ENCODE measurements at regions not wholly inside any gene's neighbourhood (a gene's known extent, or its start where the extent isn't known, plus 50 kb on each side); places are given as distances from the start of the nearest gene placed in this dataset.

- Histone ChIP-seq H3K36me3 (no peaks in the 10 kb centered on the region), H3K27ac (no peak overlapping the region), H3K4me1 (no peaks in the 10 kb centered on the region), H3K27me3 (no peaks in the 10 kb centered on the region), H3K4me3 (no peak overlapping the region), H3K9me3 (peaks cover 0 to 13% (median under 1%) of the 10 kb centered on the region in 4 donors)
- ATAC-seq (ENCODE audit: low FRiP score in 2 of 2) (no peak), DNase-seq (no peak)
- TF ChIP-seq POLR2AphosphoS5 (IDR thresholded peaks at IDR 0.05), result no peak
- no peak for TF ChIP-seq EP300 (IDR thresholded peaks at IDR 0.05)
- TF ChIP-seq, protein P1, sequence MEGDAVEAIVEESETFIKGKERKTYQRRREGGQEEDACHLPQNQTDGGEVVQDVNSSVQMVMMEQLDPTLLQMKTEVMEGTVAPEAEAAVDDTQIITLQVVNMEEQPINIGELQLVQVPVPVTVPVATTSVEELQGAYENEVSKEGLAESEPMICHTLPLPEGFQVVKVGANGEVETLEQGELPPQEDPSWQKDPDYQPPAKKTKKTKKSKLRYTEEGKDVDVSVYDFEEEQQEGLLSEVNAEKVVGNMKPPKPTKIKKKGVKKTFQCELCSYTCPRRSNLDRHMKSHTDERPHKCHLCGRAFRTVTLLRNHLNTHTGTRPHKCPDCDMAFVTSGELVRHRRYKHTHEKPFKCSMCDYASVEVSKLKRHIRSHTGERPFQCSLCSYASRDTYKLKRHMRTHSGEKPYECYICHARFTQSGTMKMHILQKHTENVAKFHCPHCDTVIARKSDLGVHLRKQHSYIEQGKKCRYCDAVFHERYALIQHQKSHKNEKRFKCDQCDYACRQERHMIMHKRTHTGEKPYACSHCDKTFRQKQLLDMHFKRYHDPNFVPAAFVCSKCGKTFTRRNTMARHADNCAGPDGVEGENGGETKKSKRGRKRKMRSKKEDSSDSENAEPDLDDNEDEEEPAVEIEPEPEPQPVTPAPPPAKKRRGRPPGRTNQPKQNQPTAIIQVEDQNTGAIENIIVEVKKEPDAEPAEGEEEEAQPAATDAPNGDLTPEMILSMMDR (IDR thresholded peaks at IDR 0.05), result no peak
- TF ChIP-seq POLR2A (IDR thresholded peaks at IDR 0.05), result no peak
- WGBS, 2 donors, result 79 to 84% methylated on average over 8 to 15 of the region's 16 CpGs
These were observed 122.4 kb downstream of the TUBA3C start for GRCh38 chr13:19059016-19059780.

DNA sequence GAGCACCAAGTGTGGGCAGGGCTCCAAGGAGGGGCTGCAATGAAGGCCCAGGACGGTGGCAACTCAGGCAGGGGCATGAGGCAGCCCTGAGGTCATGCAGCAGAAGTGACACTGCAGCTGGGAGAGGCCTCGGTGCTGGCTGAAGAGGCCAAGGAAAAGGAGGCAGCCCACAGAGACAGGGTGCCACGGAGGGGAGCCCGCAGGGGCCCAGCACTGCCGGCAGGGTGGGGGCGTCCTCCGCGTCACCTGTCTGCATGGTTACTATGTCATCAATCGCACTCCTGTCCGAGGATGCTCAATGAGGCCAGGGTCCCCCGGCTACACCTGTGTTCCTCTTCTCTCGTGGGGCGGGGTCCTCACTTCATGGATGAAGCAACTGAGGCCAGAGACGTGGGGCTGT is 123.1 kb downstream of the TUBA3C start:
- H3K36me3 ChIP-seq, result no peaks in the 10 kb centered on the region
- H3K4me3 ChIP-seq, result no peak overlapping the region
- WGBS, 2 donors, result 86% methylated on average over 14 of the region's 14 CpGs; no CpG with 5 or more reads in 1 of the 2 donors
- H3K27ac ChIP-seq, result no peak overlapping the region
- DNase-seq (peak in 1 of 2 donors; percentile 56), ATAC-seq (ENCODE audit: low FRiP score in 2 of 2) (no peak)
- TF ChIP-seq, protein P1 (IDR thresholded peaks at IDR 0.05), result no peak
- no peak for TF ChIP-seq EP300 (IDR thresholded peaks at IDR 0.05)
- no peak for TF ChIP-seq POLR2AphosphoS5 (IDR thresholded peaks at IDR 0.05)
- no peak for TF ChIP-seq POLR2A (IDR thresholded peaks at IDR 0.05)
- peaks cover 0 to 7% (median 1%) of the 10 kb centered on the region in 4 donors for H3K9me3 ChIP-seq
- no peaks in the 10 kb centered on the region for H3K27me3 ChIP-seq
- H3K4me1 ChIP-seq, result no peaks in the 10 kb centered on the region

GRCh38 chr13:19057588-19058340 is 123.9 kb downstream of the TUBA3C start:
- Histone ChIP-seq H3K36me3 (no peaks in the 10 kb centered on the region), H3K27me3 (no peaks in the 10 kb centered on the region), H3K4me3 (no peak overlapping the region), H3K27ac (no peak overlapping the region), H3K4me1 (no peaks in the 10 kb centered on the region), H3K9me3 (peaks cover 0 to 4% (median 1%) of the 10 kb centered on the region in 4 donors)
- ATAC-seq (ENCODE audit: low FRiP score in 2 of 2) (no peak), DNase-seq (no peak)
- 82 to 90% methylated on average over 7 to 10 of the region's 10 CpGs for WGBS, 2 donors
- TF ChIP-seq, protein P1 (IDR thresholded peaks at IDR 0.05), result no peak
- TF ChIP-seq EP300 (IDR thresholded peaks at IDR 0.05), result no peak

- WGBS, 2 donors, result 76 to 80% methylated on average over 7 to 12 of the region's 12 CpGs
- no peak overlapping the region for H3K4me3 ChIP-seq
- H3K9me3 ChIP-seq, result peaks cover 0 to 4% (median 0%) of the 10 kb centered on the region in 4 donors
These were observed 124.6 kb downstream of the TUBA3C start for GRCh38 chr13:19056984-19057490.

More at GRCh38 chr13:19056984-19057490, 124.6 kb downstream of the TUBA3C start:
- H3K4me1 ChIP-seq, result no peaks in the 10 kb centered on the region
- no peaks in the 10 kb centered on the region for H3K27me3 ChIP-seq
- no peak for TF ChIP-seq POLR2AphosphoS5 (IDR thresholded peaks at IDR 0.05)
- TF ChIP-seq, protein P1 (IDR thresholded peaks at IDR 0.05), result no peak
- TF ChIP-seq EP300 (IDR thresholded peaks at IDR 0.05), result no peak
- TF ChIP-seq POLR2A (IDR thresholded peaks at IDR 0.05), result no peak
- H3K36me3 ChIP-seq, result no peaks in the 10 kb centered on the region
- ATAC-seq (ENCODE audit: low FRiP score in 2 of 2), result no peak
- H3K27ac ChIP-seq, result no peak overlapping the region
- DNase-seq, result no peak
